GM19239 (cell line): ENCODE measurements at regions not wholly inside any gene's neighbourhood (a gene's known extent, or its start where the extent isn't known, plus 50 kb on each side); places are given as distances from the start of the nearest gene placed in this dataset.
"Not testable (repeated sequence)": the region's sequence is repeated elsewhere in the genome, so short reads cannot be mapped to it uniquely, and the experiment has no call there.

Experiments used
- DNase-seq: peaks from one replicate; pipeline ENCODE4 v3.0.0; 2011; ENCODE audit warnings: low spot score; ENCODE audit not compliant: insufficient read length
- FAIRE-seq: peaks from 2 replicates; lab custom pipeline; 2011; peaks lifted over from hg19 to GRCh38; lab: Jason Lieb, UNC

DNA sequence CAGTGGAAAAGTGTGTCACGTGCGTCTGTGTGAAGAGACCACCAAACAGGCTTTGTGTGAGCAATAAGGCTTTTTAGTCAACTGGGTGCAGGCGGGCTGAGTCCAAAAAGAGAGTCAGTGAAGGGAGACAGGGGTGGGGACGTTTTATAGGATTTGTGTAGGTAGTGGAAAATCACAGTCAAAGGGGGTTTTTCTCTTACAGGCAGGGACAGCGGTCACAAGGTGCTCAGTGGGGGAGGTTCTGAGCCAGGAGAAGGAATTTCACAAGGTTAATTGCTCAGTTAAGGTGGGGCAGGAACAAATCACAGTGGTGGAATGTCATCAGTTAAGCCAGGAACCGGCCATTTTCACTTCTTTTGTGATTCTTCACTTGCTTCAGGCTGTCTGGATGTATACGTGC lies 141.1 kb upstream of the KCNK1 start:
- FAIRE-seq, DNase-seq: not testable (repeated sequence)

DNA sequence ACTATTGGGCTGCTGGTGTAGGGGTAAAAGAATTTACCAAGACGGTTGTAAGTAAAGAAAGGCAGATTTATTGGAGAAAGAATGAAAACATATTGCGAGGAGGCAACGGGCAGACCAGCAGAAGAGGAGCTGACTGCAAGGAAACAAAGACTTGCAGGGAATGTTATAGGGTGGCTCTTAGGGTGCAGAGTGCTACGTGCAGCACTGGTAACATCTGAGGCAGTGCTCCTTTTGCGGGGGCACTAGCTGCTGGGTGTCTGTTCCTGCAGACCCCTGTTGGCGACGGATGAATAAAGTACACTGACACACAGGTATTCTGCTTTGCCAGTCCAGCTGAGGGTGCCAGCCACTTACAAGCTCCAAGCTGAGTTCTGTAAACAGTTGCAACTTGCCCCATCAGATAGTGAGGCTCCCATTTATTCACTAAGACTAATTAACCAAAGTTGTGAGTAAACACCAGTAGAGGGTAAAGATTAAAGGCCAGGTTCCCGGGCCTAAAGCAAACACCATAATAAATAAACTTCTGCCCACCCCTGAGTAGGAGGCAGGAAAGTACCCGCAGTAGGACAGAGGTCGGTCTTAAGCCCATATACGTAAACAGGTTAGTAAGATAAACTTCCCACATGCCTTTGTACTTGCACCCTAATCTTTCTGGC lies 140.2 kb upstream of the KCNK1 start:
- no peak for DNase-seq
- no peak for FAIRE-seq

DNA sequence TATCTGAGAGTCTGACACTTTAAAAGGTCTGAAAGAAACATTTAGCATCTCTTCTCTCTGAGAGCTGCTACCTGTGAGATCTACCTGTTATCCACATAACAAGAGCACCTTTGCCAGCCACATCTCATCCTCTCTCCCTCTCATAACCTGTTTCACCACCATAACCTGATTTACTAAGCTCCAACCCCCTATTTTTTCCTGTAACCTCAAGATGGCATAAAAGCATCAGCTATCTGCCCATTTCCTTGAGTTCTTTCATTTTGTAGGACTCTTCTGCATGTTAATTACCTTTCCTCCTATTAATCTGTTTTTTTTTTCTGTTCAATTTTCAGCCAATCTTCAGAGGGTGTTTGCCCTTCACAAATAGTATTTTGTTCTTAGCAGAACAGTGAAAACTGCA lies 136.5 kb upstream of the KCNK1 start:
- no peak for FAIRE-seq

DNA sequence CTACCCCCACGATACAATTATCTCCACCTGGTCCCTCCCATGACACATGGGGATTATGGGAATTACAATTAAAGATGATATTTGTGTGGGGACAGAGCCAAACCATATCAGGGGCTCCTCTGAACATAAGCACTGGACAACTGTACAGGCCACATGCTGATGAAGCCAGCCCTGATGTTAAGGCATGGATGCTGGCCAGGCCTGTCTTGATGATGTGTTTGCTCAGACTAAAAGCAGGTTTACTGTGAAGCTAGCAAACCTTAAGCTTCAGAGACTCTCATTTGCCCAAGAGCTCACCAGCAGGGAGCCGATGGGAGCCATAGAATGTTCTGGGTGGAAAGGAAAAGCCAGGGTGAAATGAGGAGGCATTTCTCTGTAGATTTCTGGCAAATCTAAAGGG lies 135.3 kb upstream of the KCNK1 start:
- FAIRE-seq (no peak), DNase-seq (no peak)

More for the DNA sequence above, 136.5 kb upstream of the KCNK1 start:
- no peak for DNase-seq

DNA sequence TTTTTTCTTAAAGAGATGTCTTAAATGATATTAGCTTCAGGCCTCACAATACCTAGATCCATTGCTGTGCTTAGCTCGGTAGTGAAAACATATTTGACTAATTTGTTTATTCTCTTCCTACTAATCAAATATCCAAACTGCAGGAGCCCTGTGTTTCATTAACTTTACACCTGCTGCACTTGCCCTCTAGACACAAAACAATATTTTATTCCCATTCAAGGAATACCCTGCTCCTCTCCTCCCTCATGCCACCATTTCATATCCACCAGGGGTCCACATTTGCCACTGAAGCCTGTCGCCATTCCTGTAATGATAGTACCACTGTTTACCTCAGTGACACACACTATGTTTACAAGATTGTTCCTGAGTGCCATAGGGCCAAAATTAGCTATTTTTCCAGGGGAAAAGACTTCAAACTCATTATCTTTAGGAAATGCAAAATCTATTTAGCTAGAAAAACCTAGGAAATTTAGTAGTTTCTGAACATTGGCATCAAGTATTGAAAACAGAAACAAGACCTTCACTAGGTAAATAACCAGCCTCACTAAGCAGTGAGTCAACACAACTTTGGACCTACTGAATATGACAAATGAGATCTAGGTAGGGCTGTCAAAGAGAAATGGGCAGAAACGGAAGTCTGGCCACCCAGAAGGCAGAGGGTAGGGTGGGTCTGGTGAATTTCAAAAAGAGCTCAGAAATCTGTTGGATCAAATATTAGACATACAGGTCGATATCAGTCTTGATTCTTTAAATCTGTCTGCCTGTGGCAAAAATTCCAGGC lies 134.6 kb upstream of the KCNK1 start:
- DNase-seq (no peak), FAIRE-seq (no peak)

DNA sequence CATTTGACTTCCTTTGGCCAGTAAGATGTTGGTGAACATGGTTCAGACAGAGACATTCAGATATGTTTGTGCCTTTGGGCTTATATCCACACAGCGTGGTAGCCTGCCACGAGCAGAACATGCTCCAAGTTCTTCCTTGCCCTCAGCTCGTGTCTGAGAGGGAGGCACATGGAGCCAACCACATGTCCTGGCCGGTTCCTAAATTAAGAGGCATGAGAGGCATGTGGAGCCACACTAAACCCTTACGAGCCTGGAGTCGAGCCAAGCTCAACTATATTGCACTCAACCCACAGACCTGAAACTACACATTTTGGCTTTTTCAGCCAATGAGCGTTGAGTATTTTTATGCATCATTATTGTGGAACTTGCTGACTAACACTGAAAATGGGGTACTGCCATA lies 133.7 kb upstream of the KCNK1 start:
- no peak for FAIRE-seq
- no peak for DNase-seq

DNA sequence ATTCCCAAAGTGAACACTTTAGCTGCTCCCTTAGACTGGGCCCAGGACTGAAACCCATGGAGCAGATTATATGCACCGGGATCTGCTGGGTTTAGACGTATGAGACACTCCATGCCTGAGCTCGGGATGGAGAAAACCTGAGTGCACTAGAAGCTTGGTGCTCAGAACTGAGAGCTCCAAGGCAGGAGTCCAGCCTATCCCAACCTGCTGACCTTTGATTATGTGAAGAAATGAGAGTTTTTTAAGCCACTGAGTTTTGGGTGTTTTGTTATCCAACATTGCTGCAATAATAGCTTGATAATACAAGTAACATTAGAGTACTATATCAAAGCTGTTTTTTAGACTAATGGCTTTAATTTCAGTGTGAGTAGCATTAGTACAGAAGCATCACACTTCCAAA lies 131.5 kb upstream of the KCNK1 start:
- FAIRE-seq (no peak), DNase-seq (no peak)

DNA sequence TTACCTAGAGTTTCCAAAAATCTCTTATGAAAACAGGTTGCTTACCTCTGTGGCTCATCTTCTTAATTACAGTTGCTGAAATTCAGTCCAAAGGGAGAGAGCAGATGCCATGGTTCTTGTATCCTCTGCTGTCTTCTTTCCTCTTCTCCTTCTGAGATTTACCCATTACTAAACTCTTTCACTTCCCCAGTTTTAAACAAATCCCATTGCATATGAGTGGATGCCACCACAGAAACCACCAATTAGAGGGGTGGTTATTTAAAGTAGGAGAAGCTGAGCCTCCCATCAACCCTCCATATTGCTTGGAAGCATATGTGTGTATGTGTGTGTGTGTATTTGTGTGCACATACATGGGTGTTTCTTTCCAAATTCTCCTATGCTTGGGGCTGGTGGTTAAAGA lies 128.5 kb upstream of the KCNK1 start:
- DNase-seq (no peak), FAIRE-seq (no peak)

DNA sequence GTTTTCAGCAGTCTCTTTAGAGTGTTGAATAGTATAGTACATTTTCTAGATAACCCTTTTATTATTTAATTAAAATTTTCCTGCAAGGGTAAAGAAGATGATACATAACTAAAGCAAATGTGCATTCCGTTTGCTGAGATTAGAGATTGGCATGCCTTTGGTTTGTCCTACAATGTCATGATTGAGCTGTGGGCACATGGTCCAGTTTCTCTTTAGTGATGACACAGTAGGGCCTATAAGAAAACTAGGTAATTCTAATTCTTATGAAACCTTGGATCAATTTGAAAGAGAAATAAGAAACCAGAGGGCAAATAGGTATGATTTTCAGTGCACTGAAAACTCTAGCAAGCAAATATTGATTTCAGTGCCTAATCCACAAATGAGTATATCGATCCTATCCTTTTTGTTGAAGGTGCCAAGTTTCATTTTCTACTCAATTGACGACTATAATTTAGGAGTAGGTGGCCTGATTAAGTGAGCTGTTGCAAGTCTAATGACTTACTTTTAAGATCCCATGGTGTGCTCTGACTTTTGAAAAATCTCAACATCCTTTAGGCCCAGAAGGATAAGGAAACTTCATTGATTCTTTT lies 128.0 kb upstream of the KCNK1 start:
- no peak for FAIRE-seq
- DNase-seq, result no peak

DNA sequence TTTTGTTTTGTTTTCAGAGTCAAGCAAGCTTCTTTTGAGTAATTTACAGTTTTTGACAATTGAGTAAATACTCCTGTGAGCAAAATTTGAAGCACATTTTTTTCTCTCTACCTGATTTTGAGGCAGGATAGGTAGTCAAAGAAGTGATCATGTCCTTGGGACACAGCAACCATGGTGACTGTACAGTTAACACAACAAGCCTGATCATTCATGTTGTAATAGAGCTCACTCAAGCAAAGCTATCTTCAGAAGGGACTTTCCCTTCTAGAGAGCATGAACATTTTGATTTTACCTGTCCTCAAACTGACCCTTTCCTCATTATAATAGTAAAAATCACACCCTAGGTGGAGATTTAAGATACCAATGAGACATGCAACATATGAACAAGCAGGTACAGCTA lies 126.5 kb upstream of the KCNK1 start:
- no peak for FAIRE-seq
- no peak for DNase-seq

DNA sequence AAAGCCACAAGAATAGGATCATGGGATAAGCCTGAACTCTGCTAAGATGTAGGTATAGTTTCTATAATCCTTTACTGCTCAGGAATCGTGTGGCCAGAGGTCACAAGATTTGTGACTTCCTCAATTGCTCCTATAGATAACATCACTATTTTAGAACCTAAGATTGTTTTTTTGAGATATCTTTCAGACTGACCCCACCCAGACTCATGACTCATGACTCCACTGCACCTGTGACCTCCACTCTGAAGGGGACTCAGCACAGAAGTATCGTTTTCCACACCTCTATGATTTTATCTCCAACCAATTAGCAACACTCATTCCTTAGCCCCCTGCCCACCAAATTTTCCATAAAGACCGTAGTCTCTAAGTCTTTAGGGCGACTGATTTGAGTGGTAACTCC lies 124.5 kb upstream of the KCNK1 start:
- FAIRE-seq (no peak), DNase-seq (no peak)

DNA sequence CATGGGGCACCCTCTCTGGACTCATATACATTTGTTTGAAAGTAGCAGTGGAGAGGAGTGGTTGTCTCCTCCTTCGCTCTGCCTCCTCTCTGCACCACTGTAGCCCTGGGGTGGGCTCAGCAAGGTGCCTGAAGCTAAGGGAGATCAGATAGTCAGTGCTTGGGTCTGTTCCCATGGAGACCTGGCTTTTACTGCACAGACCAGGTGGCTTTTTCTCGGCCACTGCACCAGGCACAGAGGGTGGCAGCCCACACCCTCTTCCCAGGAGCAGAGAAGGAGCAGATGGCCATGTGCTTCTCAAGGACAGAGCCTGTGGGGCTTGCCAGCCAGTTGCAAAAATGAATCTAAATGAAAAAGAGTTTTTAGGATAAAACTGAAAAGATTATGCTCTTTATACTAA lies 123.4 kb upstream of the KCNK1 start:
- DNase-seq, result no peak
- no peak for FAIRE-seq

DNA sequence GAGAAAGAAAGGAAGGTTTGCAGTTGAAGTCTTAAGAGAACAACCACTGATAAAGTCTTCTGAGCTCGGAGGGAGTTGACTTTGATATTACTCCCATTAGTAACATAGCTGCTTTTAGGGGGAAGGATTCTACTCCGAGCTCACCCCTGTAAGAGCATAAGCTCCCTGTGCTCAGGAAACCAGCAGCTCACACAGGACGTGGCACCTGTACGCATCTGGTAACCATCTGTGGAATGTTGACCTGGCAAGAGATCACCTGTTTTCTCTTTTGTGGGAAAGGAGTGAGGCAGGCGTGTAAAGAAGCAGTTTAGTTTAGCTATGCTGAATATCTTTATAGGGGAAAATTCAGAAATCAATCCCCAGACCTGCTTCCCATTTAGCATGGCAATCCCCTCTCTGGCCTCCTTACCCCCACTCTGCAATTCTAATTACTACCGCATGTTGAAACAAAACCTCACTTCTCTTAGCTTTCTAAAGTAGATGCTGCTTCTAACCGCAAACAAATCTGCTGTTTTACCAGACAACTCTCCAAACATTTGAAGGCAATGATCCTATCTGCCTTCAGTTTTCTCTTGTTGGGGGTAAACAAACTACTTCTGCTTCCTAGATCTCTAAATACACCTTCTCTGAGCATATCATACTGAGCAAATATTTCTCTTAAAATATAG lies 121.8 kb upstream of the KCNK1 start:
- no peak for DNase-seq

DNA sequence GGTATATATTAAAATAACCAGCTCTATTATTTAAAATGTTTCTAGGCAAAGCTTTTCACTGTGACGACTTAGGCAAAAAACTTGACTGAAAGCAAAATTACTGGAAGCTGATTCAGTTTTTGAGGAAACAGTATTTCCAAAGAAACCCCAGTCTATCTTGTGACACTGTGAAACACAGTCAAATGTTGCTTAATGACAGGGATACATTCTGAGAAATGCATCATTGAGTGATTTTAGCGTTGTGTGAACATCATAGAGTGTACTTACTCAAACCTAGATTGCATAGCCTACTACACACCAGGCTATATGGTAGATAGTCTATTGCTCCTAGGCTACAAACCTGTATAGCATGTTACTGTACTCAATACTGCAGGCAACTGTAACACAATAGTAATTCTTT lies 116.9 kb upstream of the KCNK1 start:
- no peak for FAIRE-seq
- no peak for DNase-seq

More for the DNA sequence above, 121.8 kb upstream of the KCNK1 start:
- FAIRE-seq, result no peak

DNA sequence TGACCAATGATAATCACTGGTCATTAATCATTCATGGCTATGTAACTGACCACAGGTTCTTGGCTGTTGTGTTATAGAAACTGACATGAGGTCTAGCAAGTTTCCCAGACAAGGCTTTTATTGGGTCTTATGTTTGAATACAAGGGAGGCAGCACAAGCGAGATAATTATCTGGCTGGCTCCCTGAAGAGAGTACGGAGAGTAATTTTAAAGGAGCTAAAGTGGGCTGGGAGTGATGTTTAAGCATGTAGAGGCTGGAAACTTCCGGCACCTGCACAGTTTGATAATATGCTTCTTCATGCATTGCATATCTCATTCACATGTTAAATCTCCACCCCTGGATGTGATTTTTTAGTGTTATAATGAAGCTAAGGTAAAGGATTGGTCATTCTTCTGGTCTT lies 116.2 kb upstream of the KCNK1 start:
- no peak for DNase-seq
- no peak for FAIRE-seq

DNA sequence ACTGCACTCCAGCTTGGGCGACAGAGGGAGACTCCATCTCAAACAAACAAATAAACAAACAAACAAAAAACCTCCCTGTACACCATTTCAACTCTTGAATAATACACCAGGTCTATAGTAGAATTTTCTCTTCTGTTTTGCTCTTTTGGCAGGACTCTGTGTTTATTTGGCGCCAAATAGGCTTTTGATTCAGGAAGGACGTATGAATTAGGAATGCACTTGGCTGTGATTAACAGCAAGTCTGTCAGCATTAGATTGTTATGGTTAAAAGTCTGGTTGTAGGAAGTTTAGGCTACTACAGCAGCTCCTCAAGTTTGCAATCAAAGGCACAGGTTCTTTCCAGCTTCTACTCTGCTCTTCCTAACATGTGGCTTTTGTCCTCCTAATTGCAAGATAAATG lies 113.8 kb upstream of the KCNK1 start:
- no peak for FAIRE-seq
- no peak for DNase-seq

DNA sequence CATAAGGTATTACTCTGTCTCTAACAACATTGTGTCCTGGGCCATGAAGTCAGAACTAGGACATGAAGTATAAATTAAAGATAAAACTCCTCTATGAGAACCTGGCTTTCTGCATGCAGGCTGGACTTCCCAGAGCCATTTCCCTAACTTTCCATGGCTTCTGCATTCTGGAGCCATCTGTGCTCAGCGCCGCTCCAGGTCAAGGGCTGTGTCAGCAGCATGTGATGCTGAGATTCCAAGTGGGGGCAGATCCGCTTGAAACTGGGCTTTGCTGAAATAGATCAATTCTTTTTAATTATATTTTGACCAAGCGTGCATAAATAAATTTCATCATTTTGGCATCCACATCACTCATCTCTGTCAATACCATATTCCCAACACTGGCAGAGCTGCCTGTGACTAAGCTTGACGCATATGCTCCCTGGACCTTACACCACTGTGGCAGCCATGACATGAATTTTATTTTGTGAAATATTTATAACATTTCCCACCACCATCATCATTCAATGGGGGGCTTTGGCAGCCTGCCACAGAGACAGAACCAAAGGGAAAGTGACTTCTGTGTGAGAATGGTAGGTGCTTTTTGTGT lies 110.4 kb upstream of the KCNK1 start:
- FAIRE-seq (no peak), DNase-seq (no peak)

DNA sequence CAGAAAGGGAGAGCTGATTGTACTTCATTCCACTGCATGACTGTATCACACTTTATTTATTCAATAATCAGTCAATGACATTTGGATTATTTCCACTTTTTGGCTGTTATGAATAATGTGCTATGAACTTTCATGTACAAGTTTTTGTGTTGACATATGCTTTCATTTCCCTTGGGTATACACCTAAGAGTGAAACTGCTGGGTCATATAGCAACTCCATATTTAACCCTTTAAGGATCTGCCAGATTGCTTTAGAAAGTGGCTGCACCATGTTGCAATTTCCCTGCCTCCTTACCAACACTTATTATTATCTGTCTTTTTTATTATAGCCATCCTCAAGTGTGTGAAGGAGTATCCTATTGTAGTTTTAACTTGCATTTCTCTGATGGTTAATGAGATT lies 108.8 kb upstream of the KCNK1 start:
- no peak for FAIRE-seq

DNA sequence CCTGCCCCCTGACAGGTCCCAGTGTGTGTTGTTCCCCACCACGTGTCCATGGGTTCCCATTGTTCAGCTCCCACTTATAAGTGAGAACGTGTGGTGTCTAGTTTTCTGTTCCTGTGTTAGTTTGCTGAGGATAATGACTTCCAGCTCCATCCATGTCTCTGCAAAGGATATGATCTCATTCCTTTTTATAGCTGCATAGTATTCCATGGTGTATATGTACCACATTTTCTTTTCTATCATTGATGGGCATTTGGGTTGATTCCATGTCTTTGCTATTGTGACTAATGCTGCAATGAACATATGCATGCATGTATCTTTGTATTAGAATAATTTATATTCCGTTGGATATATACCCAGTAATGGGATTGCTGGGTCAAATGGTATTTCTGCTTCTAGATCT lies 108.0 kb upstream of the KCNK1 start:
- FAIRE-seq, result not testable (repeated sequence)

More for the DNA sequence above, 108.8 kb upstream of the KCNK1 start:
- no peak for DNase-seq

DNA sequence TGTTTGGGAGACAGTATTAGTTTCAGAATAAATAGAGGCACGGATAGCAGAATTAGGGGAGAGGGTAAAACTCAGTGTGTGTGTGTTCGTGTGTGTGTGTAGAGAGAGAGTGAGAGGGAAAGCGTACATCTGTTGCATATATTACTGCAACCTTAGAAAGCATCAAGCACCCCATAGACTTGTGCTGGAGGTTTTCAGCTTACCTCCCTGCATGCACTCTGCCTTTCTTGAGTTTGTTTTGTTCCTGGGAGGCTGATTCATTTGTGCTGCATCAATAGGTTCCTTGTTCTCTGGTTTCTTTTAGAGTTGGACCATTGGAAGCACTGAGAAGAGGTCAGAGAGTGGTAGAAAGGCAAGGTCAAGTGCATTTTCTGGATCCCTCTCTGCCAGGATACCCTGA lies 104.4 kb upstream of the KCNK1 start:
- DNase-seq (no peak), FAIRE-seq (no peak)

More for the DNA sequence above, 108.0 kb upstream of the KCNK1 start:
- DNase-seq, result not testable (repeated sequence)

DNA sequence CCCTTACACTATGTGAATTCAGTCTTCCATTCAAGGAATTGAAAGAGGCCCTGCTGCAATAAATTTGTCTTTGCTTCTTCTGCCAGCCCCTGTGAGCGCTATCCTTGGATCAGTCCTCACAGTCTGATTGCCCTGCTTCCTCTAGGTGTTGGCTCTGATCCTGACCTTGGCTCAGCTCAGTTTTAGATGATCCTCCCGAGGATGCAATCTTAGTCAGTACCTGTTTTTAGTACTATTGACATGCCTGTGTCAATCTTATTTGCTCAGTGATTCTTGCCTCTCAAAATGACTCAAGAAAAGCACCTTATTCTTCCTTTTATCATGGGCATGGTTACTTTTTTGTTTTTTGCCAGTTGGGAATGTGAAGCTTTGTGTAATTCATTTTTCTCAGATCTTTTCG lies 101.4 kb upstream of the KCNK1 start:
- no peak for FAIRE-seq
- DNase-seq, result no peak
